H9 (cell line): ENCODE measurements at regions not wholly inside any gene's neighbourhood (a gene's known extent, or its start where the extent isn't known, plus 50 kb on each side); places are given as distances from the start of the nearest gene placed in this dataset.

Experiments used
- DNase-seq: peaks from one replicate; pipeline ENCODE4 v3.0.0-alpha.2; 2017
- H2AFZ ChIP-seq: one replicate; pipeline ENCODE4 v1.6.1; 2013; ENCODE audit warnings: mild to moderate bottlenecking, low read length, control low read depth, moderate library complexity
- H2AK5ac ChIP-seq: 2 replicates; pipeline ENCODE4 v1.6.1; 2013; ENCODE audit warnings: low read length, control low read depth, mixed read lengths; ENCODE audit not compliant: insufficient read length
- H2BK120ac ChIP-seq: one replicate; pipeline ENCODE4 v1.6.1; 2013; ENCODE audit warnings: low read depth, mild to moderate bottlenecking, low read length, control low read depth, inconsistent platforms; ENCODE audit not compliant: poor library complexity, severe bottlenecking
- H2BK12ac ChIP-seq: 2 replicates; pipeline ENCODE4 v1.6.1; 2013; ENCODE audit warnings: low read length, control low read depth, mixed read lengths, low read depth; ENCODE audit not compliant: insufficient read length
- H2BK15ac ChIP-seq: 2 replicates; pipeline ENCODE4 v1.6.1; 2013; ENCODE audit warnings: low read depth, low read length, control low read depth
- H2BK20ac ChIP-seq: one replicate; pipeline ENCODE4 v1.6.1; 2013; ENCODE audit warnings: low read depth, mild to moderate bottlenecking, low read length, control low read depth, inconsistent platforms; ENCODE audit not compliant: poor library complexity, severe bottlenecking
- H2BK5ac ChIP-seq: 2 replicates; pipeline ENCODE4 v1.6.1; 2013; ENCODE audit warnings: low read length, control low read depth, mixed read lengths; ENCODE audit not compliant: insufficient read length
- H3K14ac ChIP-seq: 2 replicates; pipeline ENCODE4 v1.6.1; 2013; ENCODE audit warnings: low read length, control low read depth; ENCODE audit not compliant: insufficient read depth
- H3K18ac ChIP-seq: 2 replicates; pipeline ENCODE4 v1.6.1; 2013; ENCODE audit warnings: low read depth, mild to moderate bottlenecking, mixed read lengths, low read length, control low read depth; ENCODE audit not compliant: insufficient read length
- H3K23ac ChIP-seq: 2 replicates; pipeline ENCODE4 v1.6.1; 2013; ENCODE audit warnings: low read length, control low read depth, mixed read lengths, low read depth; ENCODE audit not compliant: insufficient read length
- H3K23me2 ChIP-seq: 2 replicates; pipeline ENCODE4 v1.6.1; 2013; ENCODE audit warnings: low read depth, mild to moderate bottlenecking, mixed read lengths, low read length, control low read depth; ENCODE audit not compliant: insufficient read length, poor library complexity, severe bottlenecking
- H3K27ac ChIP-seq: 2 replicates; pipeline ENCODE4 v1.5.1; 2013; ENCODE audit warnings: low read length, control low read depth, mixed read lengths, low read depth; ENCODE audit not compliant: insufficient read length
- H3K27me3 ChIP-seq: 2 replicates; pipeline ENCODE4 v1.6.1; 2013; ENCODE audit warnings: low read length, control low read depth, inconsistent platforms; ENCODE audit not compliant: insufficient read depth
- H3K4ac ChIP-seq: 2 replicates; pipeline ENCODE4 v1.6.1; 2013; ENCODE audit warnings: low read depth, mild to moderate bottlenecking, control low read depth, inconsistent platforms, low read length, moderate library complexity
- H3K4me1 ChIP-seq: 2 replicates; pipeline ENCODE4 v1.6.1; 2013; ENCODE audit warnings: low read length, control low read depth, inconsistent platforms; ENCODE audit not compliant: insufficient read depth
- H3K4me2 ChIP-seq: 2 replicates; pipeline ENCODE4 v1.6.1; 2013; ENCODE audit warnings: low read length, control low read depth, mixed read lengths; ENCODE audit not compliant: insufficient read length, insufficient read depth
- H3K56ac ChIP-seq: 2 replicates; pipeline ENCODE4 v1.6.1; 2013; ENCODE audit warnings: low read depth, mild to moderate bottlenecking, mixed read lengths, low read length, control low read depth; ENCODE audit not compliant: insufficient read length
- H3K79me1 ChIP-seq: 2 replicates; pipeline ENCODE4 v1.6.1; 2013; ENCODE audit warnings: low read depth, mild to moderate bottlenecking, moderate library complexity, low read length, control low read depth, inconsistent platforms; ENCODE audit not compliant: insufficient read depth, poor library complexity, severe bottlenecking
- H3K79me2 ChIP-seq: 2 replicates; pipeline ENCODE4 v1.6.1; 2013; ENCODE audit warnings: low read length, control low read depth, inconsistent platforms; ENCODE audit not compliant: insufficient read depth
- H3K9ac ChIP-seq: 2 replicates; pipeline ENCODE4 v1.6.1; 2013; ENCODE audit warnings: low read length, control low read depth, mixed read lengths; ENCODE audit not compliant: insufficient read length; ENCODE audit errors: extremely low read depth
- H3K9me3 ChIP-seq: one replicate; pipeline ENCODE4 v1.6.1; 2013; ENCODE audit warnings: low read depth, low read length, inconsistent platforms; ENCODE audit not compliant: control insufficient read depth
- H3T11ph ChIP-seq: one replicate; pipeline ENCODE4 v1.6.1; 2013; ENCODE audit warnings: mild to moderate bottlenecking, low read length, control low read depth, inconsistent platforms
- H4K20me1 ChIP-seq: one replicate; pipeline ENCODE4 v1.6.1; 2013; ENCODE audit not compliant: control insufficient read depth, insufficient read length, insufficient read depth
- H4K5ac ChIP-seq: 2 replicates; pipeline ENCODE4 v1.6.1; 2013; ENCODE audit warnings: low read depth, mild to moderate bottlenecking, mixed read lengths, low read length, control low read depth; ENCODE audit not compliant: insufficient read length
- H4K8ac ChIP-seq: replicated peaks from 2 replicates; pipeline ENCODE4 v1.6.1; 2013; ENCODE audit warnings: low read length, control low read depth, mixed read lengths, low read depth; ENCODE audit not compliant: insufficient read length
- H4K91ac ChIP-seq: 2 replicates; pipeline ENCODE4 v1.6.1; 2013; ENCODE audit warnings: low read depth, mild to moderate bottlenecking, moderate library complexity, mixed read lengths, low read length, control low read depth; ENCODE audit not compliant: insufficient read length
- H3K27ac Mint-ChIP-seq, 3 experiments: 2 replicates in 2 of 3; 3 replicates in 1 of 3; pipeline ENCODE4 v1.8.0; 2020 to 2021; ENCODE audit warnings: mixed read lengths in 3 of 3, mild to moderate bottlenecking in 1 of 3, moderate library complexity in 1 of 3
- H3K27me3 Mint-ChIP-seq: 2 replicates; pipeline ENCODE4 v1.8.0; 2021; ENCODE audit warnings: low read depth, mild to moderate bottlenecking, moderate library complexity, mixed read lengths
- H3K36me3 Mint-ChIP-seq, 3 experiments: 2 replicates in 2 of 3; 3 replicates in 1 of 3; pipeline ENCODE4 v1.8.0; 2020 to 2021; ENCODE audit warnings: low read depth in 3 of 3, mixed read lengths in 3 of 3; ENCODE audit not compliant: insufficient read depth in 1 of 3
- H3K4me1 Mint-ChIP-seq, 2 experiments: 2 replicates each; pipeline ENCODE4 v1.8.0; 2020; ENCODE audit warnings: mixed read lengths in 2 of 2
- H3K4me3 Mint-ChIP-seq, 2 experiments: 2 replicates in 1 of 2; 3 replicates in 1 of 2; pipeline ENCODE4 v1.8.0; 2020 to 2021; ENCODE audit warnings: mild to moderate bottlenecking in 2 of 2, mixed read lengths in 2 of 2, moderate library complexity in 1 of 2
- H3K9me3 Mint-ChIP-seq, 2 experiments: 2 replicates in 1 of 2; 3 replicates in 1 of 2; pipeline ENCODE4 v1.8.0; 2020; ENCODE audit warnings: mild to moderate bottlenecking in 2 of 2, mixed read lengths in 2 of 2, moderate library complexity in 1 of 2
- CTCF ChIP-seq: fragments of 200-600 bp; sonication (generic); conservative IDR thresholded peaks from 3 replicates; pipeline ENCODE4 v1.8.0; 2021; ENCODE audit warnings: antibody characterized with exemption, mild to moderate bottlenecking

- 0 out of 2 replicates have a peak, but pooled peaks cover 2% of the 10 kb centered on the region for H3K4me1 ChIP-seq
- H3K4ac ChIP-seq, result no peak overlapping the region
These were observed 94.1 kb upstream of the RANBP6 start for GRCh38 chr9:6109571-6109970.

More at GRCh38 chr9:6109571-6109970, 94.1 kb upstream of the RANBP6 start:
- Histone ChIP-seq H3K79me1 (no peaks in the 10 kb centered on the region), H4K20me1 (no peaks in the 10 kb centered on the region), H3K27ac (no peak overlapping the region), H2BK12ac (no peak overlapping the region), H4K8ac (no peak overlapping the region), H2BK120ac (no peak overlapping the region), H2BK20ac (no peak overlapping the region), H3K9ac (no peak overlapping the region), H3K79me2 (no peaks in the 10 kb centered on the region), H4K5ac (no peak overlapping the region), H4K91ac (no peak overlapping the region), H3K27me3 (no peaks in the 10 kb centered on the region), H3K23me2 (no peaks in the 10 kb centered on the region), H2BK5ac (no peak overlapping the region), H3T11ph (no peak overlapping the region), H3K14ac (no peak overlapping the region), H3K56ac (no peak overlapping the region), H2BK15ac (no peak overlapping the region), H3K23ac (no peak overlapping the region), H3K9me3 (no peaks in the 10 kb centered on the region), H2AK5ac (no peak overlapping the region), H3K18ac (no peak overlapping the region), H3K4me2 (no peak overlapping the region), H2AFZ (no peak overlapping the region)
- Mint-ChIP-seq H3K9me3 (no peaks in the 10 kb centered on the region), H3K27ac (no peak overlapping the region), H3K27me3 (no peaks in the 10 kb centered on the region), H3K36me3 (no peaks in the 10 kb centered on the region), H3K4me1 (peaks cover 5 to 8% of the 10 kb centered on the region in 2 experiments), H3K4me3 (no peak overlapping the region)
- no peak for TF ChIP-seq CTCF
- DNase-seq, result no peak
